Anterior cingulate cortex (tissue), 58 donors: ENCODE measurements at regions not wholly inside any gene's neighbourhood (a gene's known extent, or its start where the extent isn't known, plus 50 kb on each side); places are given as distances from the start of the nearest gene placed in this dataset.
A peak's percentile ranks its signal among the peaks of the same experiment; 100 is the strongest.

ENCODE experiments used
- DNase-seq, 58 donors: peaks; one replicate each; lab custom pipeline; 2025; lab: John Stamatoyannopoulos, UW

DNA sequence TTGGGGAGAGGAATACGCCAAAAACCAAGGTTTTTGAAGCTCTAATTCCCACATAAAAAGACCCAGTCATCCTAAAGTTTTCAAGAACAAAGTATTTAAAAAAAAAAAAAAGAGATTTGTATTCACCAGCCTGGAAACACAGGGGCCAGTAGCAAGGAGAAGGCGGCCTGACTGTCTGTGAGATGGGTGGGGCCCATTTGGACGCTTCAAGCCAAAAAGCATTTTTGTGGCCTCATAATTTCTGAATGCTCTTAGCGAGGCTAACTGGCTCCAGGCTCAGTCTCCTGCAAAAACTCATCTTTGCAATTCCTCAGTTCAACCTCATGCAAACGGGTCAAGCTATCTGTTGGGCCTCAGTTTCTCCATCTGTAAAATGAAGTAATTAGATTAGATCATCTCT lies 514.1 kb downstream of the MED13L start:
- no peak for DNase-seq

DNA sequence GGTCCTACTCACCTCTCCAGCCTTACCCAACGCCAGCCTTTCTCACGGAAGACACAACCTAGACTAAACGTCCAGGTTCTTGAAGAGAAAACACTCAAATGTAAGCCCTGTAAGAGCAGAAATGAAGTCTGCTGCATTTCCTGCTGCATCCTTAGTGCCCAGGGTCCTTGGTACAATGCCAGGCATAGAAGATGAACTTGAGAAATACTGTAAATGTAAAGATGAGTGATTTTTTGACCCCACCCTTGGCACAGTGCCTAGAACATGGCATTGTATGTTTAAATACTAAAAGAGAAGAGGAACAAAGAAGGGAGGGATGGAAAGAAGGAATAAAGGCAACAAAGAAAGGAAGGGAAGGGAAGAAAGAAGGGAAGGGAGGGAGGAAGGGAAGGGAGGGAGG lies 514.6 kb downstream of the MED13L start:
- DNase-seq: no peak

DNA sequence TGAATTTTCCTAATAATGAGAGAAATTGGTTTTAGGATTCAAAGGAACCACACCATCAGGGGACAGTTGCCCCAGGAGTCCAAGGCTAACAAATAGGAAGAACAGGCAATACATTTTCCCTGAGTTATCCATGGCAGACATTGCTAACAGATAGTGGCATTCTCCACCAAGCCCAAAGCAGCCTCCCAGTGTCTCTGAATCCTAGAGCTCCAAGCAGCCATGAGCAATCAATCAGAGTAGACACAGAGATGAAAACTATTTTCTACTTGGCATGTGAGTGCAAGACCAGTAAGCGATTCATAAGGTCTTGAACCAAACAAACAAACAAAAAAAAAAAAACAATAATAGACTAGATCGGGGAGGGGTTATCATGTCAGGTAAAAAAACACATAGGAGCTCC lies 515.7 kb downstream of the MED13L start:
- DNase-seq: no peak

DNA sequence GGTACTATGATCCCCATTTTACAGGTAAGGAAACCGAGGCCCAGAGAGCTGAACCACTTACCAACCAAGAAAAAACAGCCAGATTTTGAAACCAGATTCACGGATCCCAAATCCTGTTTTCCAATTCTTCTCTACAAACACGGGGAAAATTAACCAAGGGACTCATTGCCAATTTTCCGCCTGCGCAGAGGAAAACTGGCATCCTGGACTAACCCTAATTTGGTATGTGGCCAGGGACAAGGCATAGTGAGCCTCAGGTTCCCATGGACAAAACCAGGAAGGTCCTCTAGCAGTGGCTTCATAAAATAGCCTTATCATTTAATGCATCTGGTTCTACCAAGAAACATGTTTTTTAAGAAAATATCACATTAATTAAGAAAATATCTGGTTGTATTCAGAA lies 517.3 kb downstream of the MED13L start:
- DNase-seq: no peak

DNA sequence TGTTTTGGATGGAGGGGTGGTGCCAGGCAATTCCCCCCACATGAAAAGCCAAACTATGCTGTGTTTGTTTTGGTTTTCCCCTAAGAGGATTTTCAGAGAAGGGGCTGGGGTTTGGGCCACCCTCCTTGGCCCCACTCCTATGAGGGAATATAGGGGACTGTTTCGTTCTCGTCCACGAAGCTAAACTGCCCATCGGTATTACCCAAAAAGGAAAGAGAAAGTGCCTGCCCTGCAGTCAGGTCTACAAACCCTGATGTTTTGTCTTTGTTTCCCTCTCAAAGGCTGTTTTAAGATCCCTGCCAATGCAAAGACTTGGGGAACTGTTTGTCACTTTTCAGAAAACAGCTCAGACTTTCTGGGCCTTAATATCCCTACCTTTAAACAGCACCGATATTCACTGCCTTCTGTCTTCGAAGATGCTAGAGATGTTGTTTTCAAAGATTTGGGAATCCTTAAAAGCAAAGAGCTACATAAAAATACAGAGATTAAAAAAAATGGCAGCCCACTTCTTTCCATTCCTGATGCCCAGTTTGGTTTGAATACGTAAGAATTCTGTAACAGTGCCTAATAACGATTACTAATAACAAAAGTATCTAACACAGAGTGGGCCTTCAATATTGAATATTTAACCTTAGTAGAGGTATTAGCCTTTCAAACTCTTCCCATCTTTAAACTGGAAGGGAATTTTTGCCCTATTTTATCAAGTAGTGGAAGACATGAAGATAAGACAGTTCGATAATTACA lies 518.4 kb downstream of the MED13L start:
- DNase-seq: no peak

DNA sequence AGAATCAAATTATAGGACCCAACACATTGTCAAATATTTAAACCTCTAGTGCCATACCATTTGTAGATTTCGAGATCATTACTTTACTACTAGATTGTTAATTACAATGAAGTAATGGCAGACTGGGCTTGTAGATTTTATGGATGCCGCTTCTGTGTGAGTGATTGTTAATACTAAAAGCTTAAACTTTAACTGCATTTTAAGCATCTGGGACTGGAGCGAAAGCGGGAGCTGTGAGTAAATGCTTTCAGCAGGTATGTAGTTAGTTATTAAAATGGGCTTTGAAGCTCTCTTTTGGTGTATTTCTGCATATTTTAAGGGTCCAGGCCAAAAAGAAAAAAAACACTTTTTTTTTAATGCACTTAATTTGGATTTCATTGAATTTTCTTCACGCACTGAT lies 519.3 kb downstream of the MED13L start:
- no peak for DNase-seq

DNA sequence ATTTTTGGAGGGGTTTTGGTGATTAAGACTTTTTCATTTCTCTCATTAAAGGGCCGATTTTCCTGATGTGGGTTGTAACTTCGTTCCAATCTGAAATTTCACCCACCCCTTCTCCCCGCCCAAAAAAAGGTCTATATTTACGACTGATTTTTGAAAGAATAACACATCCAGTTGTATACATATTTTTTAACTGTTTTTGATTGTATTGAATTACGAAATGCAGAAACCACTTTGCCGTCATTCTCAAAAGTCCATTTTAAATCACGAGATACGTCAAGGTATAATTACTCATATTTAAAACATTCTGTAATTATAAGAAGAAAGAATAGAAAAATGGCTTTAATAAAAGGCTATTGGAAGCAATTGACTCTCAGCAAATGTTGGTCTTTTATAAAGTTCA lies 520.7 kb downstream of the MED13L start:
- DNase-seq: no peak

DNA sequence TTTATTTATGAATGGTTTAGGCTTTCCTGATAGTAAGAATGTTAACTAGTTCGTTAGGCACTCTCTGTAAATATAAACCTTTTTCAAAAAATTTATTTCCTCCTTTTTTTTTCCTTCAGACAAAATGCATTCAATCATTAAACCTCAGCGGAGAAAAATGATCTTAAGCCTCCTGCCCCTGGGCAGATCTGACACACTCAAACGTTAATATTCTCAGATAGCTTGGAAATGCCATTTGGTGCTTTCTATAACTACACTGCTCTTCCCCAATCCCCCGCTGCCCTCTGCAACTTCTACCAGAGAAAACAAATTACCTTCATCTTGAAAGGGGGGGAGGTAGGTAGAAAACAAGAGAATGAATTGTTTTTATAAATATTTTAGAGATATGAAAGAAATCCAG lies 521.2 kb downstream of the MED13L start:
- no peak for DNase-seq

DNA sequence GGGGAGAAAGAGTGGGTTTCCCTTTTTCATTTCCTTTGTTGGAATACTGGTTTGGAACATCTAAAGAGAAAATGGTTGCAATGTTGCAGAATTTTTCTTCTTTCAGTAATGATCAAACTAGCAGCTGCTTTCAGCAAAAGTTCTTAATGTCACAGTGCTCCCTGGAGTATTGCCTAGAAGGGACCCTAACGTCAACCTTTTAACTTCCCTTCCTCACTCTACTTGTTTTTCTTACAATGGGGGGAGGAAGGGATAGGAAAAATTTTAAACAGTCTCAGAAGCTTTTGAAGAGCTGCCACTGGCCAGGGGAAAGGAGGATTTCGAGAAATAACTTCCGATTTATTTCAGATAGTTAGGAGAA lies 521.8 kb downstream of the MED13L start:
- DNase-seq: no peak

DNA sequence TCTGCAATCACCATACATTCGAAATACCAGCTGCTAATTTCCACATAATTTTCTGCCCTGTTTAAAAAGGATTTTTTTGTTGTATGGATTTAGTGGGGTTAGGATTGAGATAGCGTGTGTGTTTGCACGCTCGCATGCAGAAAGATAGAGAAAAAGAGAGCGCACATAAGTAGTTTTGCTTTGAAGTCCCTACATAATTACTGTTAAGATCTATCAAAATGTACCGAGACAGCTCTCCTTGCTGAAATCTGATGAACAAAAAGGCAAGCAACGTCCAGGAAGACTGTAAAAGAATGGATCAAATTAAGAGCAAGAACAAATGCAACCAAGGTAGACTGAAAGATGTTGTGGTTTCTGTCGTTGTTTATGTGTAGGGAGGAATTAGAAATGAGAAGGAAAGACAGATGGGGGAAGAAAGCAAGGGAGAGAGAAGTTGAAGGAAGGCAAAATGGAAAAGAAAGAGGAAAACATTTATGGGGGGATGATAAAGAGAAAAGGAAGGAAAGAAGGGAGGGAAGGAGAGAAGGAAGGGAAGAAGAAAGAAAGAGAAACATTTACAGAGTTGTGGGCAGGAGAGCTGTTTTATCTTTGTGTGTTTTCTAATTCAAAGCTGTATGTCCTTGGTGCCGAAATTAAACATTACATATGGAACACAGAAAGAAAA lies 522.3 kb downstream of the MED13L start:
- no peak for DNase-seq

DNA sequence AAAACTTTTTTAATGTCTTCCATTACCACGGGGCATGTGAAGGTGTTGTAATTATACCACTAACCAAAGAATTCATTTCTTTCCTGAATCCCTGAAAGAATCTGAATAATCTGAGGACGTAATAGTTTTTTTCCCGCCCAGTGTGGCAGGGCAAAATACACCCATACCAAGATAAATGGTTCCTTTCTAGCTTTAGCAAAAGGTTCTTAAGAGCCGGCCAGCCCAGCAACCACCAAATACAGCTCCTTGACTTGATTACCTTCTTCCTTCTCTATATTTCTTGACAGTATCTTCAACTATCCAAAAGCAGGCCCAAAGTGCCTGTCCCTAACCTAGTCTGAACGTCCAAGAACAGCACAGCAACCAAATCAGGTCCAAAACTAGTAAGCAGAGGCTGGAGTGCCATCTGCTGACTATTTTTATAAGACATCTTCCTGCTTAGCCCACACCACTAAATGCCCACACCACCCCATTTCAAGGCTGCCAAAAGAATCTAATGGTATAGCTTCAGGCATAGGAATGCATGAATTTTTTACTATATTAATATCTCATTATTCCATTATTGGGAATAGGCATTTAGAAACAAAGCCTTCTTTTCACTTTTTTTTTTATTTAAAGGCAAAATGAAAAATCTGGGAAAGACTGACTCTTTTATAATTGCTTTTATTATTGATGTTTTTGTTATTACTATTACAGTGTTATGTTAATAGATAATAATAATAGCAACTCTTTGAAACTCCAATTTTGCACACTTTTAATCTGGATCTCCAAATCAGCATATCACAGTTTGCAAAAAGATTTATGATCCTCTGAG lies 524.4 kb downstream of the MED13L start:
- DNase-seq: peak in 40 of 58 donors; percentile 1 to 65 (median 10)

DNA sequence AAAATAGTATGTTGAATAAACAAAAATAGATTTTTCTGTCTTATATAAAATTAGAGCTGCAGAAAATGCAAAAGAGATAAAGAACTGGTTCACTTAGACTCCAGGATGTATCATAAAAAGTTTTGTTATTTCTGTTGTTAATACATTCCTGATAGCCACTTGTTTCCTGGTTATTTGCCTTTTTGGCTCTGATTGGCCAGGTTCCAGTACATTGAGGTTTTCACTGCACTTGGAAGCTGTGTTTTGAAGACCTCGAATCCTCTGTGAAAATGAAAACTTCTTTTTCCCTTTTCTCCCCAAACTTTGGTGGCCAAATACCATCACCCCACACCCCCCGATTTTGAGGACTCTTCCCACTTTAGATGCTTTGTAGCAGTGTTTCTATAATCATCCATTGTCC lies 525.3 kb downstream of the MED13L start:
- DNase-seq: no peak

DNA sequence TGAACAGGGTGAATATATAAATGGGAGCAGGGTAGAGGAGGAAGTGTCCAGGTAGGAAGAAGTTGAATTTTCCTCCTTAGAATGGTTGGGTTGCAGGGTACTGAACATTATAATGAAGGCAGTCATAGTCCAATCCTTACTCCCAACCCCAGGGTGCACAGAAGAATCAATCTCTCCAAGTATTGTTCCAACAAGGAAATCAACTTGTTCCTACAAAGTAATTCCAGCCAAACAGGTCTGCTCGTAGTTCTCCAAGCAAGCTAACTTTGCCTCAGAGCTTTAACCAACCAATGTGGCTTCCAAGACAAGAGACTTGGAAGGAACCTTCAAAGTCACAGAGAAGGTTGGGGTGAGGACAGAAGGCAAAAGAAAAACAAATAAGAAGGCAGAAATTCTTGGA lies 527.2 kb downstream of the MED13L start:
- no peak for DNase-seq

DNA sequence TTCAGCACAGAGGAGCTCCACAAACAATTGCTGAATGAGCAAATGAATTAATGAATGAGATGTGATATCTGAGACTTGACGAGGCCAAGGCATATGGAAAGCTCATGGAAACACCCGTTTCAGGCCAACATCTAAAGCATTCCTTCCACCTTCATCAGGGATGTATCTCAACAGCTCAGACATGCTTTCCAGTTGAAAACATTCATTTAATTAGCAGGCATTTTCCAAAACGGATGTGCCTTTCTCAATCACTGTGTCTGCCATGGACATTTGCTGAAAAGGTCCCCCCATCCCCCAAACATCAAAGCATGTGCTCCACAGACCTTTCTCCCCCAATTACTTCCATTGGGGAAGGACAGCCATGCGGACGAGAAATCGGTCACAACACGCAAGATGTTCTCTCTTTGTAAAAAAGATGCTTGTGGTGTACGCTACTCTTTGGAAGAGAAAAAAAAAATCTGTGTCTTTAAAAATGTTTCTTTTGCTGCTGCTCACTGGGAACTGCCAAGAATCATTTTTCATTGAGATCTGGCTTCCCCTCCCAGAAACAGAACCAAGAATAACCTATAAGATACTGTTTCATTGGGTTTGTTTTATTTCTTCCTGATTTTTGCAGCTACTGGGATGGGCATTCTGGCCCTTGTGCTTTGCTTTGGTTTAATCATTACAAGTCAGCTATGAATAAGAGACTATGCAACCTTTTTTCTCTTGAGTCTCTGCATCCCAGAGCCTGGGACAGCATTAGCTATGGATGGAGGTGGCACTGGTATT lies 528.2 kb downstream of the MED13L start:
- no peak for DNase-seq

DNA sequence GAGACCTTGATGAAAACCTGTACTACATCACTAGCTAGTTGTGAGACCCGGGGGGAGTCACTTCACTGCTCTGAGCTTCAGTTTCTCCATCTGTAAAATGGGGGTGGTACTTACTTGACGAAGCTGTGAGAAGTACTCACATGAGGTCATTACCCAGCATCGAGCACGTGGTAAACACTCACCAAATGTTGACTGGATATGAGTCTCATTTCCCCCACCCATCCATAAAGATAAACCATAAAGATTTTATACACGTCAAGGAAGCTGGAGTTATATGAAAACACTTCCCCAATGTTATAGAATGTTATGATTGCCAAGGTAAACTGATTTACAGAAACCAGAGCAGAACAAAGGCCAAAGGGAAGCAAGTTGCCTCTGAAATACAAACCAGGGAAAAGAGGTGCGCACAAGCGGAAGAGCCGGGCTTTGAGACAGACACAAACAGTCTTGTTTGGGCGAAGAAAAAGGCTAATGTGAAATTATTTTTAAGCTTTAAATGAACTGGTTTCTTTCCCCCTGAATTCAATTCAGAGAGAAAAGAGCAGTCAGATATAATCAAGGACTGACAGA lies 536.8 kb downstream of the MED13L start:
- no peak for DNase-seq

DNA sequence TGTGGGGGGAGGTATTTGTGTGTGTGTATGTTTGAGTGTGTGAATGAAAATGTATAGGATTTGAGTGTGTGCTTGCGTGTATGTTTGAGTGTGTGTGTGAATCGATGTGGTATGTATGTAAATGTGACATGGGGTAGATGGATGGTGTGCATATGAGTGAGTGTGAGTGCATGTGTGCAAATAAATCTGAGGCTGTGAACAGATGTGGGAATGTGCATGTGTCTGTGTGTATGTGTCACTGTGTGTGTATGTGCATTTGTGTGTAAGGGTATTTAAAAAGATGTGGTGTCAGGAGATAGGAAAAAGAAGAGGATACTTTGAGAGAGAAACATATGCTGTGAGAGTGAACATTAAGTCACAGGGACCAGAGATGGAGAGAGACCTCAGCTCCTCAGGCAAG lies 539.6 kb downstream of the MED13L start:
- DNase-seq: no peak

DNA sequence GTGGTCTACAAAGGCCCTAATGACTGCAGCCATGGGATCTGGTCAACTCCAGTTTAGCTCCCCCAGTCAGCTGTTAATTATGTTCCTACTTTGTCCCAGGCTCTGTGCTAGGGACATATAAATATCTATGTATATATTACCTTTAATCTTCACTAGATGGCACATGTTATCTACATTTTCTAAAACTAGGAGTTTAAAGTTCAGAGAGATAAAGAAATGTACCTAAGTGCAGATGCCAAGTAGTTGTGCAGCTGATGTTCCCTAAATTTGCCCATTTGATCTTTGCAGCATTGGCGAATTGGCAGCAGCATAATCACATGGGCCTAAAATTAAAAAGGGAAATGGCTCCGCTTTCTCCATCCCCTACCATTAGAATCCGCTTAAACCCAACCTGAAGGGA lies 541.1 kb downstream of the MED13L start:
- no peak for DNase-seq

DNA sequence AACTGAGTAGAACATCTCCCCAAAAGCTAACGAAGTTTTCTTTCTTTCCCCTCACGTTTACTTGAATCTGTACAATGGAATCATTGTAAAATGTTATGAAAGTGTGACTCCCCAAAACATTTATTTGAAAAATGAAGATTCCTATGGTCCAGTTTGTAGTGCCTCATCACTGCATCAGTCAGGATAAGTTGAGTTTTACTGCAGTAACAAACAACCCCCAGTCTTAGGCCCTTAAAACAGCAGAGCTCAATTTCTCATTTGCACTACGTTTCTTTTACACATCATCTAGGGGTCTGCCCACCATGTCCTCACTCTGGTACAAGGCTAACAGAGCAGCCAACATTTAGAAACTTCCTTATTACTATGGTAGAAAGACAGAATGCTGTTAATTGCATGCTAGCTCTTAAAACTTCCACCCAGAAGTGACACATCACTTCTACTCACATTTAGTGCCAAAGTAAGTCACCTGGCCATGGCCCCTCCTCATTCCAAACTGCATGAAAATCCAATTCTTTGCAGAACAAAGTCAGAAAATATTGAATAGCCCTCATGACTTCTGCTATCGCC lies 546.4 kb downstream of the MED13L start:
- DNase-seq: no peak

DNA sequence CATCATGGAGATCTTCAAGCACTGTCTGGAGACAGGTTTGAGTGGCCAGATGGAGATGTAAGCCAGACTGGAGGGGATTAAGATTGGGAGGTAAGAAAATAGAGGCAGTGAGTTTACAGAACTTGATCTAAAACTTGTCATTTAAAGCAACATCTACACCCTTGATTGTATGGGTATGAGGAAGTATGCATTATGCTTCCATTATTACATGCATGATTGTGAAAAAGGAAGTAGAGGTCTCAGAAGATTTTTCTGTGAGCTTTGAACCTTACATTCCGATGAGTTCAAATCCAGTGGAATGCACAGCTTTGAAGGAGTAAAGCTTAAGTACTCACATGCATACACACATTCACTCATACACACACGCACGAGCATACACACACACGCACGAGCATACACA lies 550.8 kb downstream of the MED13L start:
- no peak for DNase-seq

DNA sequence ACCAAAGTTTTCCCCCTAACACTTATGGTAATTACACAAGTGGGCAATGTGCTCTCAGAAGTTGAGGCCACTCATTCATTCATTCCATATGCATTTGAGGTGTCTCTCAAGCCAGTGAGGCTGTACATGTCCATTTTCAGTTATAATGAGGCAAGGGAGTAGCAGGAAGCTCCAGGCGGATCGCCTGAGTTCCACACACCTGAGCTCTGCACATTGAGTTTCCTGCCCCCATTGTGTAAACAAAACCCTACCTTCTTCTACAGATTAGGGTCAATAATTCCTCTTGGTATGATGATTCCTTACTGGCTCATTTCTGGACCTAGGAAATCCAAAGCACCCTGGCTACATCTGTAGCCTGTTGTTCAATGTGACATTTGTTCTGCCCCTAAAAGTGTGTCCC lies 555.3 kb downstream of the MED13L start:
- DNase-seq: no peak
